HG02678 (cell line): ENCODE measurements at regions not wholly inside any gene's neighbourhood (a gene's known extent, or its start where the extent isn't known, plus 50 kb on each side); places are given as distances from the start of the nearest gene placed in this dataset.

Experiments used
- ATAC-seq: cut with Tn5 transposase; IDR thresholded peaks from one replicate; pipeline ENCODE4 v1.9.1; 2021; ENCODE audit warnings: mild to moderate bottlenecking, moderate library complexity; ENCODE audit not compliant: unreplicated experiment

DNA sequence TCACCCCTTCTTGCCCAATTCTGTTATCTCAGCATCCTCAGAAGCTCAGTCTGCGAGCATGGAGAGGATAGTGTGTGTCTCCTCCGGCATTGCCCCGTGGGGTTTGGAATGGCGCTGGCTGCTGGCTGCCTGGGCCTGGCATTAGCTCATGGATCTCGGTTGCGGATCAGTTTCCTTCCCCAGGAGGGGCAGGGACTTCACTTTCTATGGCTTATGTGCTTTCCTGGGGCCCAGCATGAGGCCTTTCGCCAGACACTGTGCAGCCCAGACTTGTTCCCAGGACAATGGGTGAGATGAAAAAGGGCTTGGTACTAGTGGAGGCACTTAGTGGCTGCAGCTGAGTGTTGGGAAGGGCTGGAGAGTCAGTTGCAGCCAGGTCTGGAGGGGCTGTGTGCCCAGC lies 143.3 kb downstream of the GLI2 start:
- no peak for ATAC-seq

DNA sequence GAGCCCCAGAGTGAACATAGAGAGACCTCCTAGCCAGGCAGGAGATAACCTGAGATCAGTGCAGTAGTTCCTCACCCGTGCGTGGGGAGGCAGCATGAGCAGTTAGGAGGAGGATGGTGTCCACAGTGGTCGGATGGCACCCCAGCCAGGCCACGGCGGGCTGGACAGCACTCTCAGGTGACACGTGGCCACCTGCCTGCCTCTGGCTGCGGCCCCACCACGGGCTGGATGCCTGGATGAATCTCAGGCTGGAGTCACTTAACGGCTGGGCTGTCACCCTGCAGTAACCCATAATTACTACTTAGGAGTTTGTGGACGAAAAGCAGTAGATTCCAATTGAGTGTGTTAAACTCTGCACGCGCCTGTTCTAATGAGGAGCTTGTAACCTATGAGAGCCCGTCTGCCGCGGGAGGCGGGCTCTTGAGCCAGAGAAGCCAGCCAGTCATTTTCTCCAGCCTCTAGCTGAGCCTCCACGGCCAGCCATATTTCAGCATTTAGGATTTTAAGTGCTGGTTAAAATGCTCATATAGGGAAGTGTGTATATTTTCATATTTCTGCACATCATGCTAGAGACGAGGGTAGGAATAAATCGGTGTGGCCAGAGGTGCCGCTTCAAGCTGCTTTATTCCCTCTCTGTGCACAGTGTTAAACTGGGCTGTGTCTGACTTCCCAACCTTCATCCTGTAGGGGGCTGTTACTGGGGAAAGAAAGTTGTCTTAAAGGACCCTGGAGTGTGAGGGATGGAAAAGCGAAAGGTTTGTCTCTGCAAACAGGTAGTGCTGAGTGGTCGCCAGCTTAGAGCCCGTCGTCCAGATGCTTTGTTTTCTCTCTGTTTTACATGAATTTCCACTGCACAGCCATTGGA lies 144.0 kb downstream of the GLI2 start:
- ATAC-seq: no peak

DNA sequence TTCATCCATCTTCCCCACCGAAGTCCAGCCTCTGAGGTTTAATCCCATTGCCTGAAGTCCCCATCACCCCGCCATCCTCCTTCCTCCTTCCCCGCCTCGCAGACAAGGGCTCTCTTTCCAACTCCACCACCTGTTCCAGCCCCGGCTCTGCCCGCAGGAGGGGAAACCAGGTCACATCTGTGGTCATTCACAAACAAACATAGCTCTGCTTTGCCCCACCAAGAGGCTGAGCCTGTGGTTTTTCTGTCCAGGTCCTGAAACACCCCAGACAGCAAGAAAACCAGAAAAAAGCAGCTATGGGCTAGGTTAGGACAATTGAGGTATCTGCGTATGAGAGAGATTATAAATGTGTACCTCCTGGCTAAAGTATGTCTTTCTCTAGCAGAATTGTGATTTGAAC lies 144.7 kb downstream of the GLI2 start:
- no peak for ATAC-seq

DNA sequence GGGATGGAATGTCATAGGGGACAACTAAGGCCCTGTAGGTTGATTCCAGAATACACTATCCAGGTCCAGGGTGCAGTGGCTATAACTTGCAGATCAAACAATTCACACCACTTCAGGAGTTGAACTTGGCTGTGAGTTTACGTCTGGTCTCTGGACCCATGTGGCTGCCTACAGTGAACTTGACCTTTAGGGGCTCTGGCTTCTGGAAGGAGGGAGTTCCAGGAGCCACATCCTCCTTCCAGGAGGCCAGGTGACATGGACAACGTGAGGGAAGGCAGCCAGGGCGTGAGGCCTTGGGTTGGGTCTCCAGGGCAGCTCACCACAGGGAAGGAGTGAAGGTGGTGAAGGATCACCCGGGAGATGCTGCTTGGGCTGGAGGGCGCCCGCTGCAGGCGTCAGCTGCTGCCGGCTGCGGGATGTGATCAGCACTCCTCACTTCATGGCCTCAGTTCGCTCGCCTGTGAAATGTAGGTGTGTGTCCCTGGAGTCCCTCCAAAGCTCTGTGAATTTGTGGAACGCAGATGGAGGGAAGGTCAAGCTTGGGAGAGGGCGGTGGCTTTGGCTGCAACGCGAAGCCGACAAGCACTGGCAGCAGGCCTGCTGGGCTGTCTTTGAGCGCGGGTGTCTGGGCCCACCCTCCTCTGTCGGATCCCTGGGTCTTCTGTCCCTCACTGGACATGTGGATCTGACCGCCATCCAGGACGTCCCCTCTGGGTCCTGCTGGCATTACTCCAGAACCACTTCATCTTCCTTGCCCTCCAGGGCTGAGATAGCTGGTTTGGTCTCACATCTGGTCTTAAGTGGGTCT lies 146.5 kb downstream of the GLI2 start:
- ATAC-seq: no peak

DNA sequence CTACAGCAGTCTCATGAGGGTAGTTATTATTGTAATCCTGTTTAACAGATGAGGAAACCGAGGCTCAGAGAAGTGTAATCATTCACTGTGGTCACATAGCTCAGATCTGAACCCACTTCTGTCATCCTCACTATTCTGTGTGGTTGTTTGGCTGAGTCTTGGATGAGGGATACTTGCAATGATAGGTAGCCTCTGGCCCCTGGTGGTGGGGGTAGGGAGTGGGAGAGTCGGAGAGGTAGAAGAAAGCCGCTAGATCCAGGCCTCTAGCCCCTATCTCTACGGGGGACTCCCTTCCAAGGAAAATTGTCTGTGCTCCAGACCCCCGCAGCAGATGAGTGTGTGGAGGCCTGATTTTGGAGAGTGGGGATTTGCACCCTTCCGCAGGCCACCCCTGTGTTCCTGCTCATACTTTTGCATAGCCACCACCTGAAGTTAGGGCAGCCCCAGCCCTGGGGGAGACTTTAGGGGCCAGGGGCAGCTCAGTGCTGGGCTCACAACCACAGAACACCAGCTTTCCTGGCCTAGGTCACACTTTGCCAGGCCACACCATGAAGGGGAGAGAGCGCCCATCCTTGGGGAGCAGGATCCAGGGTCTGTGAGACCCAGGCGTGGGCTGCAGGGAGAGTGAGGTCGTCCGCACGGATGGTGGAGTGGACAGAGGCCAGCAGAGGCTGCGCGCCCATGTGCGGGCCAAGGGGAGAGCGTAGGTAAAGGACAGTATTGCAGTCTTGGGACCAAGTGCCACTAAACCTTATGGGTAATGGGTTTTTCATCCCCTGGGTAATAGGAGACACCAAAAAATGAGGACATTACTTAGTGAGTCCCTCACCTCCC lies 148.2 kb downstream of the GLI2 start:
- ATAC-seq: no peak

GRCh38 chr2:120884472-120885290 lies 149.0 kb downstream of the GLI2 start:
- ATAC-seq: no peak

DNA sequence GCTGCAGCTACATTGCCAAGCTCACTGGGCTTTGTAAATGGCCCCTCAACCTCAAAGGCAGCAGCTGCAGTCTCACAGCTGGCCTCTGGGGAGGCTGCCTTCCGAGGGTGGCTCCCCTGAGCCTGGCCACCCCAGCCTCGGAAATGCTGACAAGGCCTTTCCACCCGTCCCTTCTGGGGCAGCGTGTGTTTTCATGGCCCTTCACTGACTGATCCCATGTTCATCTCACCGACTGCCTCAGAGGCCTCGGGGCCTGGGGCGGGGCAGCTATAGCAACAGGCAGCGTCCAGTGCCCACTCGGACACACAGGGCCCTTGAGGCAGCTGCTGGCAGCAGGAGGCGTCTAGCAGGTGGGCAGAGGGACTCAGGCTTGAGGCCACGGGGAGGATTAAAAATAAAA lies 149.7 kb downstream of the GLI2 start:
- ATAC-seq: no peak

DNA sequence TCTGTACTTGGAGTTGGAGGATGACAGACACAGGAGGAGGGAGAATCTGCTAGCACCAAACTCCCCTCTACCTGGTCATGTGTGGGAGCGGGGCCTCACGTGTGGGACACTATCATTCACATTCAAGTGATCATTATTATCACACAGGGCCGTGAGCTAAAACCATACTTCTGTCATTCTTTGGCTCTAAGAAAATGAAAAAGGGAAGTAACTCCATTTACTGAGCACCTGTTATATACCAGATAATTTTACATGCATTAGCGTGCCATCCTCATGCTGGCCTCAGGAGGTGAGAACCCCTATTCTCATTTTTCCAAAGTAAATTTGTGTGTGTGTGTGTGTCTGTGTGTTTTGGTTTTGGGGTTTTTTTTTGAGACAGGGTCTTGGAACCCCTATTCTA lies 150.1 kb downstream of the GLI2 start:
- ATAC-seq: no peak

- ATAC-seq: no peak
Observed at GRCh38 chr2:120886534-120887319, 151.1 kb downstream of the GLI2 start.

- ATAC-seq: no peak
Observed at GRCh38 chr2:120887320-120887697, 151.6 kb downstream of the GLI2 start.

- no peak for ATAC-seq
Observed at GRCh38 chr2:120887741-120888231, 152.1 kb downstream of the GLI2 start.

DNA sequence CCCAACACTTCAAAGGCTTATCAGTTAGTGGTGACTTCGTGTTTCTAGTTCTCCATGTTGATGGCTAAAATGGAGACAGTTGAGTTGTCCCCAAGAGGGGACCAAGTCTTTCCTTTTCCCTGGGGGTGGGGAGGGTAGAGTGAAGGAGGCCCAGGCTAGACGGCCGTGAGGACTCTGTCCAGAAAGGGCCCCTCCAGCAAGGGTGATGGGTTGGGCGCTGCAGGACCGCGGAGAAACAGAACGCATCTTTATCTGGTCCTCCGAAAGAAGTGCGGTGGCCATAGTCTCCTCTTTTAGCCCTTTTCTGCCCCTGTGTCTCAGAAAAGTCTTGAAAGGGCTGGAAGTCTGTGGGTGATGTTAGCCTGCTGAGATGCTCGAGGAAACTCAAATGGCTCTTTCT lies 153.2 kb downstream of the GLI2 start:
- no peak for ATAC-seq

DNA sequence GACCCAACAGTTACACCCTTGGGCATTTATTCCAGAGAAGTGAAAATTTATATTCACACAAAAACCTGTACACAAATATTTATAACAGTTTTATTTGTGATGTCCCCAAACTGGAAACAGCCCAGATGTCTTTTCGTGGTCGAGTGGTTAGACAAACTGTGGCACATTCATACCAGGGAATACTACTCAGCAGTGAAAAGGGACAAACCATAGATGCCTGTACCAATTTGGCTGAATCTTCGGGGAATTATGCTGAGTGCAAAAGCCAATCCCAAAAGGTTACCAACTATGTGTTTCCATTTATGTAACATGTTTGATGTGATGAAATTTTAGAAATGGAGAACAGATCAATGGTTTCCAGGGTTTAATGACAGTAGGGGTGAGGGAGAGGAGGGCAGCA lies 154.3 kb downstream of the GLI2 start:
- no peak for ATAC-seq

- no peak for ATAC-seq
Observed at GRCh38 chr2:120890566-120891360, 155.1 kb downstream of the GLI2 start.

GRCh38 chr2:120892271-120892966 lies 156.8 kb downstream of the GLI2 start:
- no peak for ATAC-seq

DNA sequence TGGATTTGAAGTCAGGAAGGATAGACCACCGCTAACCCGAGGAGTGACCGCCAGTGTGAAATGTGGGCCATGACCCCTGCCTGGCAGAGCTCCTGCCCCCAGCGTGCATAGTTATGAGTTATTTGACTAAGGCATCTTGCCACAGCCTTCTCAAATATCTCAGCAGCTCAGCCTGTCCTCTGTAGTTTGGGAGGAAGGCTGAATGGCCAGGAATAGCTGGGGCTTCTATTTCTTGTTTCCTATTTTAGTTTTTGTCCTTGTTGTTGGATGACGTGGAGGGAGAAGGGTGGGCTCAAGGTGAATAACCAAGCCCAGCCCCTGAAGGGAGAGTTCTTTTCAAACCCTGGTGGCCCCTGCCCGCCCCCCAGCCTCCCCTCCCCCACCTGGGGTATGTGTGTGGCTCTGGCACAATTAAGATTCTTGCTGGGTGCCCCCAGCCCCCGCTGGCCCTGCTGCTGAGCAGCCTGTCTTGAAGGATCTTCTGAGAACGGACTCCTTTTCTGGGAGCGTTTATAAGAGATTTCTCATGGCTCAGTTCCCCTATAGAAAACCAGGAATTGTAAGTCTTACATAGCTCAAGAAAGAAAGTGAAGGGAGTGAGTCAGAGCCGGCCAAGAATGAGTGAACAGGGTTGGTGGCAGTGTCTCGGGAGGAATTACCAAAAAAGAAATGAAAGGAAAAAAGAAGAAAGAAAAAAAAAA lies 157.4 kb downstream of the GLI2 start:
- no peak for ATAC-seq

DNA sequence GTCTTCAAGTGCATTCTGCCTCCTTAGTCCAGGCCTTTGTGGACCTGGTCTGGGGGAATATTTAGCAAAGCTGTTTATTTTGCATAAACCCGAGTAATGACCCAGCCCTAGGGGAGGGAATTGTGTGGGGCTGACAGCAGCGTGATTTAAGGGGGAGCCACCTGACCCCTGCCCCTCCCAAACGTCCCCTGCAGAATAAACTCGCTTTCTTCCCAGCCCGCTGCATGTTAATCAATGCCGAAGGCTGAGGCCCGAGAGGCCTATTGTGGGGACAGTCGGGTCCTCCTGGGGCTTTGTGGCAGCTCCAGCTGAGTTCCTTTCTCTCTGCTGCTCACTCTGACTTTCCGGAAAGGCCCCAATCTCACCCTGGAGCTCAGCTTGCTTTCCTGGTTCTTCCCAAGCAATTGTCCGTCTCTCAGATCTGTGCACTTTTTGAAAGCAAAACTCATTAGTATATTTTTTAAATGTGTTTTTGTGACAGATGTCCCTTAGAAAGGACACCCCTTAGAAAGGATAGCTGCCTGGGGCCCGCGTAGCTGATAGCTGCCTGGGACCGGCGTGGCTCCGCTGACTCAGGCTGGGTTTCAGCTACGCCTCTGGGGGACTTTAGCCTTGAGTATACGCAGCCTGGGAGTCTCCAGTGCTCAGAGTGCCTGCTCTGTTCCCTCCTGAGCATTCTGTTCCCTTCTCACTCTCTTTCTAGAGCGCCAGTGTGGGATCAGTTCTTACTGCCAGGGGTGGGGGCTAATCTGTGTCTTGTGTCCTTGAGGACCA lies 158.3 kb downstream of the GLI2 start:
- ATAC-seq: no peak
